ENCODE measurements at regions not wholly inside any gene's neighbourhood (a gene's known extent, or its start where the extent isn't known, plus 50 kb on each side); places are given as distances from the start of the nearest gene placed in this dataset.

- Histone ChIP-seq H3K4me1 (ENCODE audit: control insufficient read depth, insufficient read depth, low read length) (no peaks in the 10 kb centered on the region), H3K4me3 (ENCODE audit: insufficient read depth, low read depth, low read length) (no peak overlapping the region), H3K9me3 (ENCODE audit: control insufficient read depth, low read length) (no peaks in the 10 kb centered on the region), H3K36me3 (ENCODE audit: control insufficient read depth, insufficient read depth, low read length) (no peaks in the 10 kb centered on the region), H3K27me3 (ENCODE audit: control insufficient read depth, insufficient read depth, low read length, poor library complexity, severe bottlenecking) (no peaks in the 10 kb centered on the region), H3K27ac (ENCODE audit: insufficient read depth, low read depth, low read length, poor library complexity, severe bottlenecking) (no peak overlapping the region)
- 91 to 98% methylated on average over 2 of the region's 2 CpGs for WGBS, 2 experiments
Observed at GRCh38 chr20:48098099-48098498, 312.8 kb upstream of the SULF2 start.

GRCh38 chr20:48096957-48097890 lies 311.9 kb upstream of the SULF2 start:
- H3K9me3 ChIP-seq (ENCODE audit: control insufficient read depth, low read length) = no peaks in the 10 kb centered on the region
- WGBS, 2 experiments = 94 to 95% methylated on average over 10 of the region's 10 CpGs
- H3K27me3 ChIP-seq (ENCODE audit: control insufficient read depth, insufficient read depth, low read length, poor library complexity, severe bottlenecking) = no peaks in the 10 kb centered on the region
- H3K4me3 ChIP-seq (ENCODE audit: insufficient read depth, low read depth, low read length) = no peak overlapping the region
- H3K36me3 ChIP-seq (ENCODE audit: control insufficient read depth, insufficient read depth, low read length) = no peaks in the 10 kb centered on the region
- no peak overlapping the region for H3K27ac ChIP-seq (ENCODE audit: insufficient read depth, low read depth, low read length, poor library complexity, severe bottlenecking)
- H3K4me1 ChIP-seq (ENCODE audit: control insufficient read depth, insufficient read depth, low read length) = no peaks in the 10 kb centered on the region

- Histone ChIP-seq H3K4me1 (ENCODE audit: control insufficient read depth, insufficient read depth, low read length) (no peaks in the 10 kb centered on the region), H3K9me3 (ENCODE audit: control insufficient read depth, low read length) (no peaks in the 10 kb centered on the region), H3K27me3 (ENCODE audit: control insufficient read depth, insufficient read depth, low read length, poor library complexity, severe bottlenecking) (no peaks in the 10 kb centered on the region), H3K27ac (ENCODE audit: insufficient read depth, low read depth, low read length, poor library complexity, severe bottlenecking) (no peak overlapping the region), H3K4me3 (ENCODE audit: insufficient read depth, low read depth, low read length) (no peak overlapping the region), H3K36me3 (ENCODE audit: control insufficient read depth, insufficient read depth, low read length) (no peaks in the 10 kb centered on the region)
- WGBS, 2 experiments = 92% methylated on average over 12 of the region's 12 CpGs
Observed at GRCh38 chr20:48096212-48096875, 311.1 kb upstream of the SULF2 start.

GRCh38 chr20:48094944-48095343 lies 309.7 kb upstream of the SULF2 start:
- Histone ChIP-seq H3K27me3 (ENCODE audit: control insufficient read depth, insufficient read depth, low read length, poor library complexity, severe bottlenecking) (no peaks in the 10 kb centered on the region), H3K4me1 (ENCODE audit: control insufficient read depth, insufficient read depth, low read length) (no peaks in the 10 kb centered on the region), H3K4me3 (ENCODE audit: insufficient read depth, low read depth, low read length) (no peak overlapping the region), H3K27ac (ENCODE audit: insufficient read depth, low read depth, low read length, poor library complexity, severe bottlenecking) (no peak overlapping the region), H3K9me3 (ENCODE audit: control insufficient read depth, low read length) (no peaks in the 10 kb centered on the region), H3K36me3 (ENCODE audit: control insufficient read depth, insufficient read depth, low read length) (no peaks in the 10 kb centered on the region)
- WGBS, 2 experiments = 91 to 92% methylated on average over 6 to 7 of the region's 7 CpGs

- no peaks in the 10 kb centered on the region for H3K27me3 ChIP-seq (ENCODE audit: control insufficient read depth, insufficient read depth, low read length, poor library complexity, severe bottlenecking)
- no peaks in the 10 kb centered on the region for H3K9me3 ChIP-seq (ENCODE audit: control insufficient read depth, low read length)
- H3K4me1 ChIP-seq (ENCODE audit: control insufficient read depth, insufficient read depth, low read length) = no peaks in the 10 kb centered on the region
- H3K4me3 ChIP-seq (ENCODE audit: insufficient read depth, low read depth, low read length) = no peak overlapping the region
- H3K36me3 ChIP-seq (ENCODE audit: control insufficient read depth, insufficient read depth, low read length) = no peaks in the 10 kb centered on the region
- H3K27ac ChIP-seq (ENCODE audit: insufficient read depth, low read depth, low read length, poor library complexity, severe bottlenecking) = no peak overlapping the region
- WGBS, 2 experiments = 94 to 97% methylated on average over 5 of the region's 5 CpGs
Observed at GRCh38 chr20:48094196-48094749, 309.0 kb upstream of the SULF2 start.

GRCh38 chr20:48092596-48093280 lies 307.5 kb upstream of the SULF2 start:
- H3K27ac ChIP-seq (ENCODE audit: insufficient read depth, low read depth, low read length, poor library complexity, severe bottlenecking) = no peak overlapping the region
- 95 to 96% methylated on average over 12 of the region's 12 CpGs for WGBS, 2 experiments
- H3K9me3 ChIP-seq (ENCODE audit: control insufficient read depth, low read length) = no peaks in the 10 kb centered on the region
- no peaks in the 10 kb centered on the region for H3K27me3 ChIP-seq (ENCODE audit: control insufficient read depth, insufficient read depth, low read length, poor library complexity, severe bottlenecking)
- H3K4me1 ChIP-seq (ENCODE audit: control insufficient read depth, insufficient read depth, low read length) = no peaks in the 10 kb centered on the region
- H3K4me3 ChIP-seq (ENCODE audit: insufficient read depth, low read depth, low read length) = no peak overlapping the region
- H3K36me3 ChIP-seq (ENCODE audit: control insufficient read depth, insufficient read depth, low read length) = no peaks in the 10 kb centered on the region

- Histone ChIP-seq H3K4me1 (ENCODE audit: control insufficient read depth, insufficient read depth, low read length) (no peaks in the 10 kb centered on the region), H3K4me3 (ENCODE audit: insufficient read depth, low read depth, low read length) (no peak overlapping the region), H3K36me3 (ENCODE audit: control insufficient read depth, insufficient read depth, low read length) (no peaks in the 10 kb centered on the region), H3K27ac (ENCODE audit: insufficient read depth, low read depth, low read length, poor library complexity, severe bottlenecking) (no peak overlapping the region), H3K27me3 (ENCODE audit: control insufficient read depth, insufficient read depth, low read length, poor library complexity, severe bottlenecking) (no peaks in the 10 kb centered on the region), H3K9me3 (ENCODE audit: control insufficient read depth, low read length) (no peaks in the 10 kb centered on the region)
- 94 to 95% methylated on average over 7 of the region's 7 CpGs for WGBS, 2 experiments
Observed at GRCh38 chr20:48090784-48091183, 305.5 kb upstream of the SULF2 start.

- Histone ChIP-seq H3K27ac (ENCODE audit: insufficient read depth, low read depth, low read length, poor library complexity, severe bottlenecking) (no peak overlapping the region), H3K4me1 (ENCODE audit: control insufficient read depth, insufficient read depth, low read length) (no peaks in the 10 kb centered on the region), H3K9me3 (ENCODE audit: control insufficient read depth, low read length) (no peaks in the 10 kb centered on the region), H3K36me3 (ENCODE audit: control insufficient read depth, insufficient read depth, low read length) (no peaks in the 10 kb centered on the region), H3K27me3 (ENCODE audit: control insufficient read depth, insufficient read depth, low read length, poor library complexity, severe bottlenecking) (no peaks in the 10 kb centered on the region), H3K4me3 (ENCODE audit: insufficient read depth, low read depth, low read length) (no peak overlapping the region)
- 94 to 97% methylated on average over 2 of the region's 2 CpGs for WGBS, 2 experiments
Observed at GRCh38 chr20:48090314-48090713, 305.0 kb upstream of the SULF2 start.

- Histone ChIP-seq H3K4me3 (ENCODE audit: insufficient read depth, low read depth, low read length) (no peak overlapping the region), H3K36me3 (ENCODE audit: control insufficient read depth, insufficient read depth, low read length) (no peaks in the 10 kb centered on the region), H3K9me3 (ENCODE audit: control insufficient read depth, low read length) (peaks cover 2% of the 10 kb centered on the region), H3K27me3 (ENCODE audit: control insufficient read depth, insufficient read depth, low read length, poor library complexity, severe bottlenecking) (no peaks in the 10 kb centered on the region), H3K27ac (ENCODE audit: insufficient read depth, low read depth, low read length, poor library complexity, severe bottlenecking) (no peak overlapping the region), H3K4me1 (ENCODE audit: control insufficient read depth, insufficient read depth, low read length) (no peaks in the 10 kb centered on the region)
- WGBS, 2 experiments = 79 to 92% methylated on average over 2 of the region's 2 CpGs
Observed at GRCh38 chr20:48080583-48080982, 295.3 kb upstream of the SULF2 start.

GRCh38 chr20:48079028-48079427 lies 293.7 kb upstream of the SULF2 start:
- H3K27ac ChIP-seq (ENCODE audit: insufficient read depth, low read depth, low read length, poor library complexity, severe bottlenecking) = no peak overlapping the region
- no peaks in the 10 kb centered on the region for H3K27me3 ChIP-seq (ENCODE audit: control insufficient read depth, insufficient read depth, low read length, poor library complexity, severe bottlenecking)
- 95% methylated on average over 5 of the region's 5 CpGs for WGBS, 2 experiments
- H3K9me3 ChIP-seq (ENCODE audit: control insufficient read depth, low read length) = peaks cover 2% of the 10 kb centered on the region
- no peaks in the 10 kb centered on the region for H3K4me1 ChIP-seq (ENCODE audit: control insufficient read depth, insufficient read depth, low read length)
- no peaks in the 10 kb centered on the region for H3K36me3 ChIP-seq (ENCODE audit: control insufficient read depth, insufficient read depth, low read length)
- H3K4me3 ChIP-seq (ENCODE audit: insufficient read depth, low read depth, low read length) = no peak overlapping the region
